ENCODE measurements at regions not wholly inside any gene's neighbourhood (a gene's known extent, or its start where the extent isn't known, plus 50 kb on each side); places are given as distances from the start of the nearest gene placed in this dataset.

DNA sequence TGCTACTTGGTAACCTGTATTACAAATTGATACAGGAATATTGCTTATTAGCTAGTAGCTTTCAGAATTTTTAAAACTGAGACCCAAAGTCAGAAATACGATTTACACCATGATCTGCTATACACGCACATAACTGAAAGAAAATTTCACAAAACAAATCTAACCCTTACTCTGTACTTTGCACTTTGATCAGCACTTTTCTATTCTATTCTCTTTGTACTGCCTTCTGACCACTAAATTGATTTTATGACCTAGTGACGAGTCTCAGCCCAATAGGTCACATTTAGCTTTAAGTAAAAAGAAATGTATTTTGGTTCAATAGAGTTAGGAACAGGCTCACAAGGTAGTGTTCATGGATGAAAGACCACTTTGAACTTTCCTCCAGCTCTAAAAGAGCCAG lies 252.5 kb downstream of the TBX18 start:
- TF ChIP-seq, protein P1, sequence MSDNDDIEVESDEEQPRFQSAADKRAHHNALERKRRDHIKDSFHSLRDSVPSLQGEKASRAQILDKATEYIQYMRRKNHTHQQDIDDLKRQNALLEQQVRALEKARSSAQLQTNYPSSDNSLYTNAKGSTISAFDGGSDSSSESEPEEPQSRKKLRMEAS (IDR thresholded peaks at IDR 0.05; ENCODE audit: insufficient read depth, insufficient read length) = no peak
- TF ChIP-seq POLR2A (IDR thresholded peaks at IDR 0.05; ENCODE audit: low read depth, low read length) = no peak
- TF ChIP-seq CTCF (IDR thresholded peaks at IDR 0.05; ENCODE audit: extremely low read depth in 1 of 2, insufficient read depth in 1 of 2, low read depth in 1 of 2, low read length in 2 of 2) = no peak
- TF ChIP-seq JUN (IDR thresholded peaks at IDR 0.05; ENCODE audit: borderline replicate concordance, insufficient read depth, insufficient read length, low read depth) = no peak
- TF ChIP-seq POLR2AphosphoS5 (IDR thresholded peaks at IDR 0.05; ENCODE audit: insufficient read depth, low read depth, low read length) = no peak
- no peak for TF ChIP-seq EZH2 (IDR thresholded peaks at IDR 0.05; ENCODE audit: borderline replicate concordance, low read depth, low read length, severe bottlenecking)
- TF ChIP-seq GATA2 (IDR thresholded peaks at IDR 0.05; ENCODE audit: insufficient read depth, insufficient read length, low read depth, low read length) = no peak
